Mesothelial cell of epicardium (in vitro differentiated cells): ENCODE measurements at regions not wholly inside any gene's neighbourhood (a gene's known extent, or its start where the extent isn't known, plus 50 kb on each side); places are given as distances from the start of the nearest gene placed in this dataset.

Experiments
- DNase-seq, 2 experiments: peaks; one replicate each; pipeline ENCODE4 v3.0.0; 2021; ENCODE audit warnings: low spot score in 2 of 2; ENCODE audit not compliant: unreplicated experiment in 2 of 2
- H3K27ac Mint-ChIP-seq: 2 replicates; pipeline ENCODE4 v1.8.0; 2021; ENCODE audit warnings: mixed read lengths
- H3K27me3 Mint-ChIP-seq: 2 replicates; pipeline ENCODE4 v1.8.0; 2021; ENCODE audit warnings: low read depth, mixed read lengths
- H3K36me3 Mint-ChIP-seq: 2 replicates; pipeline ENCODE4 v1.8.0; 2021; ENCODE audit warnings: mixed read lengths
- H3K4me1 Mint-ChIP-seq: 2 replicates; pipeline ENCODE4 v1.8.0; 2021; ENCODE audit warnings: mixed read lengths
- H3K4me3 Mint-ChIP-seq: 2 replicates; pipeline ENCODE4 v1.8.0; 2021; ENCODE audit warnings: mild to moderate bottlenecking, moderate library complexity, mixed read lengths
- H3K9me3 Mint-ChIP-seq: 2 replicates; pipeline ENCODE4 v1.8.0; 2021; ENCODE audit warnings: mixed read lengths
- TF ChIP-seq, protein P1 (sequence below): fragments of 200-600 bp; sonication (generic); IDR thresholded peaks from one replicate; pipeline ENCODE4 v1.5.0; 2021; ENCODE audit warnings: antibody characterized with exemption; ENCODE audit not compliant: unreplicated experiment

- TF ChIP-seq, protein P1, sequence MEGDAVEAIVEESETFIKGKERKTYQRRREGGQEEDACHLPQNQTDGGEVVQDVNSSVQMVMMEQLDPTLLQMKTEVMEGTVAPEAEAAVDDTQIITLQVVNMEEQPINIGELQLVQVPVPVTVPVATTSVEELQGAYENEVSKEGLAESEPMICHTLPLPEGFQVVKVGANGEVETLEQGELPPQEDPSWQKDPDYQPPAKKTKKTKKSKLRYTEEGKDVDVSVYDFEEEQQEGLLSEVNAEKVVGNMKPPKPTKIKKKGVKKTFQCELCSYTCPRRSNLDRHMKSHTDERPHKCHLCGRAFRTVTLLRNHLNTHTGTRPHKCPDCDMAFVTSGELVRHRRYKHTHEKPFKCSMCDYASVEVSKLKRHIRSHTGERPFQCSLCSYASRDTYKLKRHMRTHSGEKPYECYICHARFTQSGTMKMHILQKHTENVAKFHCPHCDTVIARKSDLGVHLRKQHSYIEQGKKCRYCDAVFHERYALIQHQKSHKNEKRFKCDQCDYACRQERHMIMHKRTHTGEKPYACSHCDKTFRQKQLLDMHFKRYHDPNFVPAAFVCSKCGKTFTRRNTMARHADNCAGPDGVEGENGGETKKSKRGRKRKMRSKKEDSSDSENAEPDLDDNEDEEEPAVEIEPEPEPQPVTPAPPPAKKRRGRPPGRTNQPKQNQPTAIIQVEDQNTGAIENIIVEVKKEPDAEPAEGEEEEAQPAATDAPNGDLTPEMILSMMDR, result no peak
- no peak for DNase-seq
- H3K27me3 Mint-ChIP-seq, result peaks cover 3% of the 10 kb centered on the region
- H3K9me3 Mint-ChIP-seq, result peaks cover 24% of the 10 kb centered on the region
- no peaks in the 10 kb centered on the region for H3K36me3 Mint-ChIP-seq
- H3K27ac Mint-ChIP-seq, result no peak overlapping the region
- H3K4me1 Mint-ChIP-seq, result no peaks in the 10 kb centered on the region
- no peak overlapping the region for H3K4me3 Mint-ChIP-seq
Measured at GRCh38 chr1:4880626-4881025, 226.2 kb downstream of the AJAP1 start.

DNA sequence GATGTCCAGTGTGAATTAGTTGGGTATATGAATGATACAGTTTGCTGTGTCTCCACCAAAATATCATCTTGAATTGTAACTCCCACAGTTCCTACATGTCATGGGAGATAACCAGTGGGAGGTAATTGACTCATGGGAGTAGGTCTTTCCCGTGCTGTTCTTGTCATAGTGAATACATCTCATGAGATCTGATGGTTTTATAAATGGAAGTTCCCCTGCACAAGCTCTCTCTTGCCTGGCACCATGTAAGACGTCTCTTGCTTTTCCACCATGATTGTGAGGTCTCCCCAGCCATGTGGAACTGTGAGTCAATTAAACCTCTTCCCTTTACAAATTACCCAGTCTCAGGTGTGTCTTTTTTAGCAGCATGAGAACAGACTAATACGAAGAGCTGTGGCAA is 223.0 kb downstream of the AJAP1 start:
- H3K9me3 Mint-ChIP-seq, result peaks cover 4% of the 10 kb centered on the region
- TF ChIP-seq, protein P1, result no peak
- H3K27ac Mint-ChIP-seq, result no peak overlapping the region
- H3K36me3 Mint-ChIP-seq, result no peaks in the 10 kb centered on the region
- no peak for DNase-seq
- H3K4me3 Mint-ChIP-seq, result no peak overlapping the region
- H3K27me3 Mint-ChIP-seq, result no peaks in the 10 kb centered on the region
- no peaks in the 10 kb centered on the region for H3K4me1 Mint-ChIP-seq

DNA sequence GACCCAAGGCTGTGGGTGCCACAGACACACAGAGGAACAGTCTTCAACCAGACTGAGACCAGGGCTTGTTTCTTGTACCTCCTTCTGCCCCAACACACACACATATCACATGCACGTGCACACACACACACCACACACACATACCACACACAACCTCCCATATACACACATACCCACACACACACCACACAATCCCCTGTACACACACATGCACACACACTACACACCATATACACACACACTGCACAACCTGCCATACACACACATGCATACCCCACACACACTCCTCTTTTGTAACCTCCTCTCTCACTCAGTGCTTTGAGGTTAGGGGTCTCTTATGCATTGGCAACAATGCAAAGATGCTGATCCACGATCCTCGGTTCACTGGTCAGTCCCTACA is 217.0 kb downstream of the AJAP1 start:
- H3K36me3 Mint-ChIP-seq, result no peaks in the 10 kb centered on the region

GRCh38 chr1:4868521-4868920 is 214.1 kb downstream of the AJAP1 start:
- Mint-ChIP-seq H3K27ac (no peak overlapping the region), H3K9me3 (peaks cover 23% of the 10 kb centered on the region), H3K4me1 (no peaks in the 10 kb centered on the region), H3K36me3 (no peaks in the 10 kb centered on the region), H3K4me3 (no peak overlapping the region), H3K27me3 (peaks cover 8% of the 10 kb centered on the region)
- no peak for DNase-seq
- TF ChIP-seq, protein P1, result no peak

More for the DNA sequence above, 217.0 kb downstream of the AJAP1 start:
- H3K4me1 Mint-ChIP-seq, result no peaks in the 10 kb centered on the region
- peaks cover 8% of the 10 kb centered on the region for H3K27me3 Mint-ChIP-seq
- H3K9me3 Mint-ChIP-seq, result peaks cover 9% of the 10 kb centered on the region
- TF ChIP-seq, protein P1, result no peak
- H3K27ac Mint-ChIP-seq, result no peak overlapping the region
- H3K4me3 Mint-ChIP-seq, result no peak overlapping the region
- DNase-seq, result no peak

- no peak overlapping the region for H3K27ac Mint-ChIP-seq
- H3K36me3 Mint-ChIP-seq, result no peaks in the 10 kb centered on the region
- TF ChIP-seq, protein P1, result no peak
- no peaks in the 10 kb centered on the region for H3K4me1 Mint-ChIP-seq
- H3K27me3 Mint-ChIP-seq, result no peaks in the 10 kb centered on the region
- peaks cover 15% of the 10 kb centered on the region for H3K9me3 Mint-ChIP-seq
- DNase-seq, result no peak
- no peak overlapping the region for H3K4me3 Mint-ChIP-seq
Measured at GRCh38 chr1:4856396-4856795, 202.0 kb downstream of the AJAP1 start.

DNA sequence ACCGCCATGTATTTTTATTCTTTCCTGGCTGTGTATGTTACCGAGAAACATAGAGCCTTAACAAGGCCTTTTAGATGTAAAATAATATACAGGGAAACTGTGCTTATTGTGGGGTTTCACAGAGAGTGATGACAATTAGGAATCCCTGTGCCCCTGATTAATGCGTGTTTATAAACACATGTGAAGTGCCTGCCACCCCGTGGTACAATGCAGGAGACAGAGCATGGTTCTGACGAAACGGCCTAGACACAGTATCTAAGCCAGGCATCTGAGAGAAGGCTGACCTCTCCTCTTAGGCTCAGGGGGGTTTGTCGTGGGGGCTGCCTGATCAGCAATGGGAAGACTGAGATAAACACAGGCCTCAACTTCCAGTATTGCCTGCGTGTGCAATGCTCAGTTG is 200.0 kb downstream of the AJAP1 start:
- TF ChIP-seq, protein P1, result no peak
- Mint-ChIP-seq H3K4me1 (no peaks in the 10 kb centered on the region), H3K27me3 (no peaks in the 10 kb centered on the region), H3K27ac (no peak overlapping the region), H3K9me3 (peaks cover 15% of the 10 kb centered on the region), H3K4me3 (no peak overlapping the region), H3K36me3 (no peaks in the 10 kb centered on the region)
- no peak for DNase-seq
